CMK (cell line): ENCODE measurements at regions not wholly inside any gene's neighbourhood (a gene's known extent, or its start where the extent isn't known, plus 50 kb on each side); places are given as distances from the start of the nearest gene placed in this dataset.

Experiments
- DNase-seq: peaks from one replicate; pipeline ENCODE4 v3.0.0-alpha.2; 2010; ENCODE audit warnings: low read depth

- DNase-seq, result no peak
These were observed 54.8 kb downstream of the NOG start for GRCh38 chr17:56648321-56648720.

GRCh38 chr17:56648806-56649205 lies 55.3 kb downstream of the NOG start:
- no peak for DNase-seq

- no peak for DNase-seq
These were observed 59.1 kb downstream of the NOG start for GRCh38 chr17:56652628-56653027.

GRCh38 chr17:56653877-56654276 lies 60.4 kb downstream of the NOG start:
- DNase-seq, result peak; percentile 3

- no peak for DNase-seq
These were observed 63.3 kb downstream of the NOG start for GRCh38 chr17:56656701-56657327.

- no peak for DNase-seq
These were observed 65.1 kb downstream of the NOG start for GRCh38 chr17:56658648-56659047.

- DNase-seq, result no peak
These were observed 66.1 kb downstream of the NOG start for GRCh38 chr17:56659622-56660021.

- no peak for DNase-seq
These were observed 68.4 kb downstream of the NOG start for GRCh38 chr17:56661906-56662305.

- DNase-seq, result no peak
These were observed 72.4 kb downstream of the NOG start for GRCh38 chr17:56665864-56666263.

GRCh38 chr17:56667925-56668458 lies 74.5 kb downstream of the NOG start:
- no peak for DNase-seq

GRCh38 chr17:56672195-56672594 lies 78.7 kb downstream of the NOG start:
- DNase-seq, result no peak

GRCh38 chr17:56674401-56674925 lies 81.0 kb downstream of the NOG start:
- DNase-seq, result no peak

- no peak for DNase-seq
These were observed 82.6 kb downstream of the NOG start for GRCh38 chr17:56675876-56676660.

- no peak for DNase-seq
These were observed 83.3 kb downstream of the NOG start for GRCh38 chr17:56676810-56677209.

GRCh38 chr17:56678249-56679114 lies 85.0 kb downstream of the NOG start:
- DNase-seq, result no peak

GRCh38 chr17:56679115-56679776 lies 85.7 kb downstream of the NOG start:
- DNase-seq, result no peak

GRCh38 chr17:56679777-56680422 lies 86.4 kb downstream of the NOG start:
- no peak for DNase-seq

GRCh38 chr17:56680676-56681075 lies 87.2 kb downstream of the NOG start:
- DNase-seq, result no peak

- no peak for DNase-seq
These were observed 88.2 kb downstream of the NOG start for GRCh38 chr17:56681561-56682266.

GRCh38 chr17:56688151-56688550 lies 94.7 kb downstream of the NOG start:
- no peak for DNase-seq
